ENCODE measurements at regions not wholly inside any gene's neighbourhood (a gene's known extent, or its start where the extent isn't known, plus 50 kb on each side); places are given as distances from the start of the nearest gene placed in this dataset.
A peak's percentile ranks its signal among the peaks of the same experiment; 100 is the strongest.

- Mint-ChIP-seq H3K36me3 (no peaks in the 10 kb centered on the region), H3K27me3 (ENCODE audit: low read depth in 3 of 3) (no peaks in the 10 kb centered on the region), H3K9me3 (no peaks in the 10 kb centered on the region), H3K4me1 (peaks cover 45% of the 10 kb centered on the region), H3K4me3 (peak overlapping the region in 1 of 2 donors; percentile 0), H3K27ac (peak overlapping the region; percentile 49 to 85 (median 67))
- WGBS (ENCODE audit: insufficient coverage) = 0% methylated on average over 1 of the region's 3 CpGs
- Histone ChIP-seq H2AFZ (ENCODE audit: insufficient read depth, low read depth, low read length, poor library complexity, severe bottlenecking) (no peak overlapping the region), H3K4me3 (replicated peaks in 1 of 3; ENCODE audit: low read depth in 2 of 3, low read length in 3 of 3) (no peak overlapping the region), H4K20me1 (ENCODE audit: insufficient read depth, low read length) (no peaks in the 10 kb centered on the region), H3K9ac (ENCODE audit: insufficient read depth, low read length, poor library complexity, severe bottlenecking) (no peak overlapping the region), H3K9me3 (replicated peaks in 1 of 2; ENCODE audit: control insufficient read depth in 1 of 2, insufficient read depth in 1 of 2, low read length in 2 of 2) (no peaks in the 10 kb centered on the region), H3K79me2 (ENCODE audit: insufficient read depth, low read length) (no peaks in the 10 kb centered on the region), H3K27me3 (ENCODE audit: control insufficient read depth in 2 of 2, insufficient read depth in 2 of 2, low read length in 2 of 2) (no peaks in the 10 kb centered on the region), H3K27ac (ENCODE audit: low read depth in 1 of 2, low read length in 2 of 2) (peak overlapping the region in 1 of 2 donors; percentile 56), H3K36me3 (replicated peaks in 1 of 2; ENCODE audit: control insufficient read depth in 1 of 2, insufficient read depth in 2 of 2, low read length in 2 of 2) (no peaks in the 10 kb centered on the region), H3K4me1 (ENCODE audit: control insufficient read depth in 1 of 2, insufficient read depth in 2 of 2, low read length in 2 of 2) (peaks cover 18 to 32% of the 10 kb centered on the region in 2 donors), H3K4me2 (replicated peaks; ENCODE audit: extremely low read depth, low read length, poor library complexity, severe bottlenecking) (no peak overlapping the region)
- DNase-seq = peak in 1 of 3 donors; percentile 49
- no peak for TF ChIP-seq CTCF (IDR thresholded peaks at IDR 0.05)
- intact Hi-C loops (cut with micrococcal nuclease) = no loop called here
Measured at GRCh38 chr2:136221026-136221425, 103.1 kb upstream of the CXCR4 start.

GRCh38 chr2:136219963-136220362 is 102.0 kb upstream of the CXCR4 start:
- no peak overlapping the region for H3K4me3 Mint-ChIP-seq

More at GRCh38 chr2:136219963-136220362, 102.0 kb upstream of the CXCR4 start:
- Histone ChIP-seq H3K4me2 (replicated peaks; ENCODE audit: extremely low read depth, low read length, poor library complexity, severe bottlenecking) (no peak overlapping the region), H2AFZ (ENCODE audit: insufficient read depth, low read depth, low read length, poor library complexity, severe bottlenecking) (no peak overlapping the region), H3K4me1 (ENCODE audit: control insufficient read depth in 1 of 2, insufficient read depth in 2 of 2, low read length in 2 of 2) (peaks cover 23 to 36% of the 10 kb centered on the region in 2 donors), H3K36me3 (replicated peaks in 1 of 2; ENCODE audit: control insufficient read depth in 1 of 2, insufficient read depth in 2 of 2, low read length in 2 of 2) (no peaks in the 10 kb centered on the region), H3K79me2 (ENCODE audit: insufficient read depth, low read length) (no peaks in the 10 kb centered on the region), H3K27me3 (ENCODE audit: control insufficient read depth in 2 of 2, insufficient read depth in 2 of 2, low read length in 2 of 2) (no peaks in the 10 kb centered on the region), H3K9me3 (replicated peaks in 1 of 2; ENCODE audit: control insufficient read depth in 1 of 2, insufficient read depth in 1 of 2, low read length in 2 of 2) (no peaks in the 10 kb centered on the region), H3K9ac (ENCODE audit: insufficient read depth, low read length, poor library complexity, severe bottlenecking) (no peak overlapping the region), H3K27ac (ENCODE audit: low read depth in 1 of 2, low read length in 2 of 2) (no peak overlapping the region), H3K4me3 (replicated peaks in 1 of 3; ENCODE audit: low read depth in 2 of 3, low read length in 3 of 3) (no peak overlapping the region), H4K20me1 (ENCODE audit: insufficient read depth, low read length) (no peaks in the 10 kb centered on the region)
- Mint-ChIP-seq H3K27ac (peak overlapping the region in 3 of 7 donors; percentile 8 to 30 (median 10)), H3K9me3 (no peaks in the 10 kb centered on the region), H3K27me3 (ENCODE audit: low read depth in 3 of 3) (no peaks in the 10 kb centered on the region), H3K4me1 (peaks cover 51% of the 10 kb centered on the region), H3K36me3 (peaks cover 1% of the 10 kb centered on the region in 2 donors)
- no peak for TF ChIP-seq CTCF (IDR thresholded peaks at IDR 0.05)
- no peak for DNase-seq
- intact Hi-C loops (cut with micrococcal nuclease) = loop anchor here (10.0 kb wide), 2 partner anchors 105 to 215 kb away; no protein-coding TSS in a partner anchor
- no CpG with 5 or more reads among the region's 4 CpGs for WGBS (ENCODE audit: insufficient coverage)
